ENCODE measurements at regions not wholly inside any gene's neighbourhood (a gene's known extent, or its start where the extent isn't known, plus 50 kb on each side); places are given as distances from the start of the nearest gene placed in this dataset.

- TF ChIP-seq, protein P1, sequence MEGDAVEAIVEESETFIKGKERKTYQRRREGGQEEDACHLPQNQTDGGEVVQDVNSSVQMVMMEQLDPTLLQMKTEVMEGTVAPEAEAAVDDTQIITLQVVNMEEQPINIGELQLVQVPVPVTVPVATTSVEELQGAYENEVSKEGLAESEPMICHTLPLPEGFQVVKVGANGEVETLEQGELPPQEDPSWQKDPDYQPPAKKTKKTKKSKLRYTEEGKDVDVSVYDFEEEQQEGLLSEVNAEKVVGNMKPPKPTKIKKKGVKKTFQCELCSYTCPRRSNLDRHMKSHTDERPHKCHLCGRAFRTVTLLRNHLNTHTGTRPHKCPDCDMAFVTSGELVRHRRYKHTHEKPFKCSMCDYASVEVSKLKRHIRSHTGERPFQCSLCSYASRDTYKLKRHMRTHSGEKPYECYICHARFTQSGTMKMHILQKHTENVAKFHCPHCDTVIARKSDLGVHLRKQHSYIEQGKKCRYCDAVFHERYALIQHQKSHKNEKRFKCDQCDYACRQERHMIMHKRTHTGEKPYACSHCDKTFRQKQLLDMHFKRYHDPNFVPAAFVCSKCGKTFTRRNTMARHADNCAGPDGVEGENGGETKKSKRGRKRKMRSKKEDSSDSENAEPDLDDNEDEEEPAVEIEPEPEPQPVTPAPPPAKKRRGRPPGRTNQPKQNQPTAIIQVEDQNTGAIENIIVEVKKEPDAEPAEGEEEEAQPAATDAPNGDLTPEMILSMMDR (conservative IDR thresholded peaks at IDR 0.05) = peak; percentile 97
- DNase-seq = peak; percentile 93
- no peaks in the 10 kb centered on the region for H3K4me1 ChIP-seq (ENCODE audit: control insufficient read depth, insufficient read depth, low read length)
- no peak overlapping the region for H3K4me3 ChIP-seq (ENCODE audit: low read length)
- H3K27me3 Mint-ChIP-seq (ENCODE audit: insufficient read depth) = no peaks in the 10 kb centered on the region
- H3K27ac Mint-ChIP-seq = peak overlapping the region; percentile 57
- no peak overlapping the region for H3K4me3 Mint-ChIP-seq
- peaks cover 10% of the 10 kb centered on the region for H3K36me3 Mint-ChIP-seq (ENCODE audit: low read depth)
- no peak overlapping the region for H3K9ac ChIP-seq (ENCODE audit: extremely low read depth, low read length, poor library complexity, severe bottlenecking)
- H3K9me3 Mint-ChIP-seq = peaks cover 21% of the 10 kb centered on the region
- peaks cover 23% of the 10 kb centered on the region for H3K9me3 ChIP-seq (ENCODE audit: control insufficient read depth, low read length)
- H3K4me1 Mint-ChIP-seq = peaks cover 18% of the 10 kb centered on the region
- H3K27me3 ChIP-seq (ENCODE audit: control insufficient read depth, insufficient read depth, low read length, poor library complexity, severe bottlenecking) = no peaks in the 10 kb centered on the region
- WGBS, 2 experiments (ENCODE audit: insufficient coverage in 1 of 2, insufficient read length in 1 of 2) = 15 to 50% methylated on average over 1 to 12 of the region's 12 CpGs
- H3K36me3 ChIP-seq (ENCODE audit: control insufficient read depth, insufficient read depth, low read length) = no peaks in the 10 kb centered on the region
- no peak overlapping the region for H3K27ac ChIP-seq (ENCODE audit: low read depth, low read length)
Measured at GRCh38 chr1:209190591-209191261, 392.8 kb upstream of the CAMK1G start.

DNA sequence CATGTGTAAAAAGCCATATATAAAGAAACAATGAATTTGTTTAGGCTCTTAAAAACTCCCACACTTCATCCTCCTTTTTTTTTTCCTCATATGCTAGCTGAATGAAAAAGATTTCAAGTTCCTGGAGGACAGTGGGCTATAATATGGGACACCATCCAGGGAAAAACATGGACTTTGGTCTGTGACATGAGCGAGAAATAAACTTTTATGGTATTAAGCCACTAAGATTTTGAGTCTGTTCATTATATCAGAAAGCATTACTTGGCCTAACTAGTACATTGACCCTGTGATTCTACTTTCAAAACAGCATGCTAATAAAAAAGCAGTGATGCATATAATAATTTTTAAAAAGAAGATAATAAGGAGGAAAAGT is 392.3 kb upstream of the CAMK1G start:
- H3K9me3 Mint-ChIP-seq = peaks cover 26% of the 10 kb centered on the region
- Histone ChIP-seq H3K9me3 (ENCODE audit: control insufficient read depth, low read length) (peaks cover 28% of the 10 kb centered on the region), H3K4me1 (ENCODE audit: control insufficient read depth, insufficient read depth, low read length) (no peaks in the 10 kb centered on the region), H3K4me3 (ENCODE audit: low read length) (no peak overlapping the region), H3K27ac (ENCODE audit: low read depth, low read length) (no peak overlapping the region), H3K36me3 (ENCODE audit: control insufficient read depth, insufficient read depth, low read length) (no peaks in the 10 kb centered on the region), H3K9ac (ENCODE audit: extremely low read depth, low read length, poor library complexity, severe bottlenecking) (no peak overlapping the region), H3K27me3 (ENCODE audit: control insufficient read depth, insufficient read depth, low read length, poor library complexity, severe bottlenecking) (no peaks in the 10 kb centered on the region)
- no peak for DNase-seq
- H3K36me3 Mint-ChIP-seq (ENCODE audit: low read depth) = peaks cover 15% of the 10 kb centered on the region
- WGBS, 2 experiments (ENCODE audit: insufficient coverage in 1 of 2, insufficient read length in 1 of 2) = 86 to 100% methylated on average over 1 of the region's 1 CpG
- H3K27me3 Mint-ChIP-seq (ENCODE audit: insufficient read depth) = no peaks in the 10 kb centered on the region
- H3K4me3 Mint-ChIP-seq = no peak overlapping the region
- TF ChIP-seq, protein P1 (conservative IDR thresholded peaks at IDR 0.05) = no peak
- H3K4me1 Mint-ChIP-seq = peaks cover 12% of the 10 kb centered on the region
- H3K27ac Mint-ChIP-seq = no peak overlapping the region

DNA sequence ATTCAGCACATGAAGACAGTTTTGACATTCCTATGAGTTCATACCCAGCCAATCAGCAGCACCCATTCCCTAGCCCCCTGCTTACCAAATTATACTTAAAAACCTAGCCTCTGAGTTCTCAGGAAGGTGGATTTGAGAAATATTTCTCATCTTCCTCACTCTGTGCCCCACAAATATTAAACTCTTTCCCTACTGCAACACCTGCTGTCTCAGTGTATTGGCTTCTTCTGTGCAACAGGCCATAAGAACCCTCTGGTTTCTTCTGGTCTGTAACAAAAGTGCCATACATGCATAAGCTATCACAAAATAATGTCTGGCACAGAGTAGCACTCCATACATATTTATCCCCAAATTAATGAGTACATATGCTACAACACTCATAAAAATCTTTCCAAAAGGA is 387.4 kb upstream of the CAMK1G start:
- Histone ChIP-seq H3K4me1 (ENCODE audit: control insufficient read depth, insufficient read depth, low read length) (no peaks in the 10 kb centered on the region), H3K27ac (ENCODE audit: low read depth, low read length) (no peak overlapping the region), H3K27me3 (ENCODE audit: control insufficient read depth, insufficient read depth, low read length, poor library complexity, severe bottlenecking) (no peaks in the 10 kb centered on the region), H3K36me3 (ENCODE audit: control insufficient read depth, insufficient read depth, low read length) (no peaks in the 10 kb centered on the region), H3K9ac (ENCODE audit: extremely low read depth, low read length, poor library complexity, severe bottlenecking) (no peak overlapping the region), H3K4me3 (ENCODE audit: low read length) (peak overlapping the region; percentile 44), H3K9me3 (ENCODE audit: control insufficient read depth, low read length) (peaks cover 40% of the 10 kb centered on the region)
- Mint-ChIP-seq H3K4me3 (no peak overlapping the region), H3K27ac (no peak overlapping the region), H3K27me3 (ENCODE audit: insufficient read depth) (no peaks in the 10 kb centered on the region), H3K9me3 (peaks cover 36% of the 10 kb centered on the region), H3K4me1 (peaks cover 20% of the 10 kb centered on the region), H3K36me3 (ENCODE audit: low read depth) (peaks cover 16% of the 10 kb centered on the region)
- TF ChIP-seq, protein P1 (conservative IDR thresholded peaks at IDR 0.05) = no peak
- DNase-seq = no peak

Measured in endodermal cell (in vitro differentiated cells).